GM19467 (cell line): ENCODE measurements at regions not wholly inside any gene's neighbourhood (a gene's known extent, or its start where the extent isn't known, plus 50 kb on each side); places are given as distances from the start of the nearest gene placed in this dataset.

Experiments used
- ATAC-seq: cut with Tn5 transposase; IDR thresholded peaks from one replicate; pipeline ENCODE4 v1.9.1; 2021; ENCODE audit warnings: mild to moderate bottlenecking, moderate library complexity; ENCODE audit not compliant: unreplicated experiment

DNA sequence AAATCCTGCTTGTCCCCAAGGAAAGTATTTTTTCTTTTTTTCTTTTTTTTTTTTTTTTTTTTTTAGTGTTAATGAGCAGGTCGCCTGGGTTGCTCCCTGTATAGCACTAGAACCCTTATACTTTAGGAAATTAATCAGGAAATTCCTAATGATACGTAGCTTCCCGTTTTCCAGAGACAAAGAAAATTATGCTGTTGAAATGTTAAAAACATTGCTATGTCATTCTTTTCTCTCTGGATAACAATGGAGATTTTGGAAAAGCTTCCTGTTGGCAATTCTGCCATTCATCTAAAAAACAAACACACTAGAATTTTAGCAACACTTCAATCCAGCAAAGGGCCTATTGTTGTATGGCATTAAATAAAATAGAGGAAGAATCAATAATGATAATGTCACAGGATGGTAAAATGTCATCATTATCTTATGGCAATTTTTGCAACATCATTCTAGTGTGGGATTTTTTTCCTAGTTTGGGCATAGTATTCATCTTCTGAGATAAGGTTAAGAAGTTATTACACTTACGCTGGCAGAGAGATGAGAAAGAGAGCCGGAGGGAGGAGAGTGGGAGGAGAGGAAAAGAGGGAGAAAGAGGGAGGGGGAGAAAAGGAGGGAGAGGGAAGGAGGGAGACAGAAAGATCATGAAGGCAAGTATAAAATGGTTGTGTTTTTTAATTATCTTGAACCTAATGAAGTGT, 315.8 kb upstream of the PDE4D start:
- ATAC-seq: no peak

GRCh38 chr5:60208716-60209115, 315.2 kb upstream of the PDE4D start:
- no peak for ATAC-seq

- ATAC-seq: peak; percentile 87
Measured at GRCh38 chr5:60207040-60207439, 313.5 kb upstream of the PDE4D start.

- no peak for ATAC-seq
Measured at GRCh38 chr5:60206234-60206633, 312.7 kb upstream of the PDE4D start.

GRCh38 chr5:60205071-60205470, 311.5 kb upstream of the PDE4D start:
- no peak for ATAC-seq

DNA sequence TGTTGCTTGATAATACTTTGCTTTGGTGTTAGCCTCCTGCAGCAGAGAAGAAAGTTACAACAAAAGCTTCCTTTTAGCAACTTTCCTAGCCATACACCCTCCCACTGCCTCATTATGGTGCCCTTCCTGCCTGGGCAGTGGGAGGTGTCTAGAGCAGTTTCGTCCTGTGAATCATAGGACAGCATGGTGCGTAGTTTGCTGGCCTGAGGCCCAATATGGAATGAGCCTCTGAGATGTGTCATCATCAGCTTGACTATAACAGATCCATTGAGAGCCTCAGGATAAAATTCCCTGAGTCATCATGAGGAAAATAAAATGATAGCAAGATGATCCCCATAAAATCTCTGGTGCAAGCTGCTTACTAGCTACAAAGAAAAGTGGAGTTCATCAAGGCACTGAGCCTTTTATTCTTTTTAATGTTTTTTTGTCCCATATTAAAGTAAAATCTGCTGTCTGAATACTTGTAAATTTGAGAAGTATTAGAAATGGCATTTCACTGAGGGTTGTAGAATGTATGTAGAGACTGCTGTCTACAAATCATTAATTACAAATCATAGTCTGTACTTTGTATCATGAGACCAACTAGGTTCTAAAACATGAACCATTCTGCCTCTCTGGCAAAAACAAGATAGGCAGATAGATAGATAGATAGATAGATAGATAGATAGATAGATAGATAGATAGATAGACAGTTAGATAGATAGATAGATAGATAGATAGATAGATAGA, 303.0 kb upstream of the PDE4D start:
- ATAC-seq: no peak

DNA sequence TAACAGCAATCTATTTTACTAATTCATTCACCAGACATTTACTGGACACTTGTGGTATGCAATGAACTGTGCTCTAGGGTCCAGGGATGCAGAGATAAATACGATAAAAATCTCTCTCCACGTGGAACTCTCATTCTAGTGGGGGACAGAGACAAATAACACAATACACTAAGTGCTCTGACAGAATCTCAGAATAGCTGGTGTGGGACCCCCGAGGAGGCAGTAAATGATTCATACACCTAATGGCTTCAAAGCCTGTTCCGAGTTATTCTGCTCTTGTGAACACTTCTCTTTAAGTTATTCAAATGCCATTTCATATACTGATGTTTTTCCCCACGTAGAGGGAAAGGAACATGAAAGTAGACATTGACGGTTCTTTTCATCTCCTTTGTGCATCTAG, 302.0 kb upstream of the PDE4D start:
- ATAC-seq: no peak

GRCh38 chr5:60195083-60195482, 301.6 kb upstream of the PDE4D start:
- ATAC-seq: no peak

DNA sequence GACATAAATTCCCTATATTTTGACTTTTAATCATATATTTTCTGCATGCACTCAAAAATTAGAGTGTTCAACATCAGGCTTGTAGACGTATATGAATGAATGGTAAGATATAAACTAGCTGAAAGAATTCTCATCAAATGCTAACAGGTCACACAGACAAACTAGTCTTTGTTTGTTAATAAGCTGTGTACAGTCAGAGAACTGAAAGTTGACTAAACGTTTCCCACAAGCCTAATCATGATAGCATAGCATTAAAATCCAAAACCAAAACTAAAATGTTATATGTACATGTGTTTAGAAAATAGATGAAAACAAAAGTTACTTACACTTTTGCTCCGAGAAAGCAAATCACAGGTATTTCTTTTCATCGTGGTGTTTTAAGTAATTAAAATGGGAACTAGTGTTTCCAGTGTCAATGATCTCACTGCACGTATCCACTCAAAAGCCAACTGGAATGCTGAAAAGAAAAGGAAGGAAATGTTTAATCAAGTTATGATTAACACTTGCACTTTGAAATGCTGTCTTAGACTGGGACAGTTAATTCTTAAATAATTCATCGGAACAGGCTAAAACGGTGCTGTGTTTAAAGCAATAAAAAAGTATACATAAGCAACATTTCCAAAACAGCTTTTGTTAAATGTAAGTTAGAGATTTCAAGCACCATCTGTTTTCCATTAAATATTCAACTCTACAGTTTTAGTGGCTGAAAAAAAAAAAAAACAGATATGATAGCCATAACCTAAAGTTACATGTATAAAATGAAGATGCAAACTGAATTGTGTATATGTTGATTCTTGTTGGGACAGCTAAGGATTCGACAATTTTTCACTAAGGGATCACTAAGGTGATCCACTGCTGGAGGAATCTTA, 291.9 kb upstream of the PDE4D start:
- ATAC-seq: no peak

DNA sequence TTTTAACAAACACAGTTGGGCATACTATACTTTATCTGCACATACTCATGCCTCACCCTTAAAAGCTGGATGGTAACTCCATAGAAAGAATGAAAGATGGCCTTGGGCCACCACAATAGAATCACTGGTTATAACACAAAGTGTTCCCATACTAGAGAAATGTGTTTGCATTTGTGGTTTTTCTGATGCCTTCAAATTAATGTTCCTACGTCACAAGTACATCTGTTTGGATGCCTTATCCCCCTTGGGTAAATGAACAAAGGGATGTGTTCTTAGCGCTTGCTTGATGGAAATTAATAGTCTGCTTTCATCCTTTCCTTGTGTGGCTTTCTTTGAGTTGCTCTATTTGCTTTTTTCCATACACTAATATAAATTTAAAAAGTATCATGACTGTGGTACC, 291.1 kb upstream of the PDE4D start:
- no peak for ATAC-seq

GRCh38 chr5:60183881-60184280, 290.4 kb upstream of the PDE4D start:
- peak; percentile 65 for ATAC-seq

DNA sequence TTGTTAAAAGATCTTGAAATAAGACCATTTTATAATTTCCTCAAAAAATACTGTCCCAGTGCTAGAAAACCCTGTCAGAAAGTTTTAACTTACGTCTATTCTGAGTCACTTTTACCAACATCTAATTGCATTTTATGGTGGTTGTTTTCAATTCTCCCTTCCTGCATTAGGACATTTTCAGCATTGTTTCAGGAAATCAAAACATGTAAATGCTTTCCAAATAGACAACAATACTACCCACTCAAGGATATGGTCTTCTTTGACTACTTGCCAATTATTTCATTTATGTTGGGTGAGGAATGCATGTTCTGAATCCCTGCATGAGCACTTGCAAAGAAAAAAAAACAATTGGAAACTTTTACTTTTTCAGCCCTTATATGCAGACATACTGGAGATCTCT, 284.6 kb upstream of the PDE4D start:
- ATAC-seq: no peak

DNA sequence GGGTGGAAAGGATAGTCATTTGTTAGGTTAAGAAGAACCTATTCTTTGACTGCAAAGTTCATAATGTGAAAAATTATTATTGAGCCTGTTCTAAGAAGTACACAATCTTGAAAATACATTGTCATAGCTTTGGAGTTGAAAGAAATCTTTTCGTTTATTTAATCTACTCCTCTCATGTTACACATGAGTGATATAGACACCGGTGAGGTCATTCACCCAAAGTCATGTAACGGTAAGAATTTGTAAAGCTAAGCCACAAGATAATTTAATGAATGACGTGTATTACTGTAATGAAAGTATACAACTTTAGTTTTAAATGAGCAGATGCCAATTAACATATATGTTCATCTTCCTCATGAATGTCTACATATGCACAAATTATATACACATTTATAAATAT, 284.1 kb upstream of the PDE4D start:
- no peak for ATAC-seq

- no peak for ATAC-seq
Measured at GRCh38 chr5:60173667-60174066, 280.1 kb upstream of the PDE4D start.

DNA sequence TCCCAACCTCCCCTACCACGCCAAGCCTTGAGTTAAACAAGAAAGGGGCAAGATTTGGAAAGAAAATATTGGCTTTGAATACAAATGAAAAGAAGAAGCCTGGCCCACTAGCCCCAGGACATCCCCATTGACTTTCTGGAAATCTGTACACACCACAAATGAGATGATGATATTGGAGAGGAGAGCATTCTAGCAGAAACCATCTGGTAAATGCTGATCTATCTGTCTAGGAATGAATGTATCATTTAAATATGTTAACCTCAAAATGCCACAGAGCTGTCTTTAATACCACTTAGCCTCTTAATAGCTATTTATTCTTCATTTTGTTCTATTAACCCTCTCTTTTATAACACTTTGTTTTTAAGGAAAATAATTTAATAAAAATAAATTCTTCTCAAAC, 270.2 kb upstream of the PDE4D start:
- no peak for ATAC-seq

- no peak for ATAC-seq
Measured at GRCh38 chr5:60162441-60162840, 268.9 kb upstream of the PDE4D start.

- no peak for ATAC-seq
Measured at GRCh38 chr5:60161340-60161934, 267.9 kb upstream of the PDE4D start.

GRCh38 chr5:60149081-60149480, 255.6 kb upstream of the PDE4D start:
- no peak for ATAC-seq

- ATAC-seq: no peak
Measured at GRCh38 chr5:60148366-60148765, 254.8 kb upstream of the PDE4D start.

GRCh38 chr5:60147791-60148190, 254.3 kb upstream of the PDE4D start:
- ATAC-seq: no peak

DNA sequence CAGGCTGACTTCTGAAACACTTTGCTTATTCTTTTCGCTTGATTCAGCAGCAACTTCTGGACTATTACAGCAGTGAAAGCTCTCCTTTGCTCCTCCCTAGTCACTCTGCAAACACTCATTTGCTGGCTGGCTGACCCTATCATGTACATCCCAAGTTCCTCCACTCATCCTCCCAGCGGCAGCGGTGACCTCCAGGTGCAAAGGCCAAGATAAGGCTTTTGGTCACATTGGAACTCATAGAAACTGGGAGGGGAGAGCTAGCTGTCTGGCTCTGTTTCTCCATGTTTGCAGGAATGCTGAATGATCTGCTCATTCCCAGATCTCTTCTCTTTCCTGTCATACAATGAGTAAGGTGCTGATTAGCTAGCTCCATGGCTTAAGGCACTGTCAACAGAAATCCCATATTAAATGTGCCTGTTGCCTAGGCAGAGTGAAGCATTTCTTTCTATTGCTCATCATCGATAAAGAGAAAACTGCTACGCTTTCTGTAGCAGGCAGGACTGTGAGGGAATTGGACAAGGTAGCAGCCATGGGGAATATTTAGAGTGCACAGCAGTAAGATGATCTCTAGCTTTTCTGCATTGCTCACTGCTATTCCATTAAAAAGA, 250.5 kb upstream of the PDE4D start:
- ATAC-seq: no peak
